HG03139 (cell line): ENCODE measurements at regions not wholly inside any gene's neighbourhood (a gene's known extent, or its start where the extent isn't known, plus 50 kb on each side); places are given as distances from the start of the nearest gene placed in this dataset.
"Not testable (repeated sequence)": the region's sequence is repeated elsewhere in the genome, so short reads cannot be mapped to it uniquely, and the experiment has no call there.

Experiments
- ATAC-seq: cut with Tn5 transposase; IDR thresholded peaks from one replicate; pipeline ENCODE4 v1.9.1; 2021; ENCODE audit not compliant: unreplicated experiment

GRCh38 chr12:25615119-25615518 lies 62.0 kb upstream of the LMNTD1 start:
- no peak for ATAC-seq

- ATAC-seq = no peak
Measured at GRCh38 chr12:25616286-25616685, 63.2 kb upstream of the LMNTD1 start.

GRCh38 chr12:25617991-25618390 lies 64.9 kb upstream of the LMNTD1 start:
- no peak for ATAC-seq

- no peak for ATAC-seq
Measured at GRCh38 chr12:25623816-25624215, 70.7 kb upstream of the LMNTD1 start.

- ATAC-seq = no peak
Measured at GRCh38 chr12:25625146-25625545, 72.1 kb upstream of the LMNTD1 start.

GRCh38 chr12:25629341-25629740 lies 76.3 kb upstream of the LMNTD1 start:
- ATAC-seq = no peak

GRCh38 chr12:25630735-25631515 lies 77.8 kb upstream of the LMNTD1 start:
- ATAC-seq = not testable (repeated sequence)

GRCh38 chr12:25633149-25633548 lies 80.1 kb upstream of the LMNTD1 start:
- not testable (repeated sequence) for ATAC-seq

- ATAC-seq = no peak
Measured at GRCh38 chr12:25637752-25638151, 84.7 kb upstream of the LMNTD1 start.

- ATAC-seq = no peak
Measured at GRCh38 chr12:25639406-25639805, 86.3 kb upstream of the LMNTD1 start.

- no peak for ATAC-seq
Measured at GRCh38 chr12:25644979-25645378, 91.9 kb upstream of the LMNTD1 start.

- no peak for ATAC-seq
Measured at GRCh38 chr12:25645427-25645826, 92.3 kb upstream of the LMNTD1 start.

- ATAC-seq = no peak
Measured at GRCh38 chr12:25651931-25652330, 98.8 kb upstream of the LMNTD1 start.

- ATAC-seq = no peak
Measured at GRCh38 chr12:25652371-25652770, 99.3 kb upstream of the LMNTD1 start.

GRCh38 chr12:25653487-25654175 lies 100.5 kb upstream of the LMNTD1 start:
- ATAC-seq = no peak

- no peak for ATAC-seq
Measured at GRCh38 chr12:25655702-25656101, 102.6 kb upstream of the LMNTD1 start.

- no peak for ATAC-seq
Measured at GRCh38 chr12:25659621-25660020, 106.5 kb upstream of the LMNTD1 start.

GRCh38 chr12:25670076-25671055 lies 117.3 kb upstream of the LMNTD1 start:
- no peak for ATAC-seq

GRCh38 chr12:25675808-25676207 lies 122.7 kb upstream of the LMNTD1 start:
- no peak for ATAC-seq

- no peak for ATAC-seq
Measured at GRCh38 chr12:25677232-25677937, 124.3 kb upstream of the LMNTD1 start.

GRCh38 chr12:25681580-25681979 lies 128.5 kb upstream of the LMNTD1 start:
- ATAC-seq = no peak
